ENCODE measurements at regions not wholly inside any gene's neighbourhood (a gene's known extent, or its start where the extent isn't known, plus 50 kb on each side); places are given as distances from the start of the nearest gene placed in this dataset.
A peak's percentile ranks its signal among the peaks of the same experiment; 100 is the strongest.

GRCh38 chr4:156217236-156217635 is 263.6 kb upstream of the CTSO start:
- no peak for DNase-seq

DNA sequence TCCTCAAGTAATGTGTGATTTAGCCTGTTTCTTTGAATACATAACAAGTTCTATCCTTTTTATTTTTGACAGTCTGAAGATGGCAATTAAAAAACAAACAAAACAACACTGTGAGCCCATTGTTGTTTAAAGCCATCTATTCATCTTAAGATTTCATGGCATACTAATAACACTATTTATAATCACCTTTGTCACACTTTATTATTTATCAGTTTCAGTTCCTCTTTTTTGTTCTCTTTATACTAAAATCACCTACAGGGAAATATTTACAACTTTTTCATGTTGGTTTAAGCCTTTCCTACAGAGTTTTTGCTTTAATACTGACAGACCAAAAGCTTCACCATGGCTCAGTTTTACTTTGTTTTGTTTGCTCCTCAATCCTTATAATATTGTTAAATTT is 247.4 kb upstream of the CTSO start:
- DNase-seq: no peak

DNA sequence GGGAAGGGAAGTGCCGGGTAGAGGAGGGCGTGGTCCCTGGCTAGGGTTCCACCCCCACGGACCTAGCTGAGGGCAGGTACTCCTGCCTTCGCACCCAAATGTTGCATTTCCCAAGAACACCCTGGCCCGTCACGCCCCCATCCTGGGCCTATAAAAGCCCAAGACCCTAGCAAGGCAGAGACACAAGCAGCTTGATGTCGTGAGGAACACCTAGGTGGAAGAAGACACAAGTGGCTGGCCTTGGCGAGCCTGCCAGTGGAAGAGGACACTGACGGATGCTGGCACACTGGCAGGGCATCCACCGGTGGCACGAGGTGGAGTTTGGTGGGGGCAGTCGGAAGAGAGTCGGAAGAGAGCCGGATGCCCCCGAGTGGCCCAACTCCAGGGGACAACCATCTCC is 244.8 kb upstream of the CTSO start:
- no peak for DNase-seq

DNA sequence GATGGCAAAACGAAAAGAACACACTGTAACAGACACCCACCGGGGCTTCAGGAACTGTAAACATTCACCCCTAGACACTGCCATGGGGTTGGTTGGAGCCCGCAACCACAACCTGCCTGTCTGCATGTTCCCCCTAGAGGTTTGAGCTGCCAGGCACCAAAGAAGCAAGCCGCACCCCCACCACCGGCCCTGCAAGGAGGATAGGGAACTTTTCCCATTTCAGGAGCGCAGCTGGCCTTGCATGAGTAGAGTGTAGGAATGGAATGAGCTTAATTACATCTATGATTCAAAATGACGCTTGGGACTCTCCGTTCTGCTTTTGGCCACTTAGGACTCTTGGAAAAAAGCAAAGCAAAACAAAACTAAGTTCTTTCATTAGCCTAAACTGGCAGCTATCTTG is 243.6 kb upstream of the CTSO start:
- DNase-seq: no peak

GRCh38 chr4:156196722-156197121 is 243.1 kb upstream of the CTSO start:
- DNase-seq: no peak

GRCh38 chr4:156195914-156196313 is 242.2 kb upstream of the CTSO start:
- DNase-seq: no peak

- no peak for DNase-seq
Measured at GRCh38 chr4:156194896-156195295, 241.2 kb upstream of the CTSO start.

DNA sequence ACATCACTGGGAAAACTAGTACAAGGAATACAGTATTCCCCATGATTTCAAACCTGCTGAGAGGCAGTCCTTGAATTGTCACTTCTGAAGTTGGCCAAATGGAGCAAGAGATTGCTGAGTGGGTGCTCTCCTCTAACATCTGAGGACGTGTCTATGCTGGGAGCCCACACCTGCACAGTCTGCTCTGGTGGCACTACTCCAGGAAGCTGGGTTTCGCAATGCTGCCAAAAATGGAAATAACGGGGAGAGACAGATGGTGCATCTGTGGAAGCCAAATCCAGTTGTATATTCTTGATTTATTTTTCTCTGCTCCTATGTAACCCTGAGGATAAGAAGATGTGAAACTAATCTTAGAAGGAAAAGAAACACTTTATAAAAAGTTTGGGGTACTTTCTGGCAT is 240.1 kb upstream of the CTSO start:
- DNase-seq: no peak

DNA sequence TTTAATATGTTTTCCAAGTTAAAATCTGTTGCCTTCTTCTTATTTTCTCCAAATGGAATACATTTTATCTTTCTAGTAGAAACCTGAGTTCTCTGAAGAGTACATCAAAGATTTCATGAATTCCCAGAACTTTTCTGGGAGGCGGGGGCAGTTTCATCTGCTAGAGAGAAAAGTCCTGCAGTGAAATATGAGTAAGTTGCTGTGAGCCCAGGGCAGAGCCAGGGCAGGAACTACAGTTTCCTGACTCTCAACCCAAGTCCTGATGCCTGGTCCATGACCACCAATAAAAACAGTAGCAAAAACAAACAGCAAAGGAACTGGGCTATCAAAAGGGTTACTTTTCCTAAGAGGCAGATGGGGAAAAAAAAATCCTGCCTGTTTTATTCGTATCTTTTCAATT is 239.4 kb upstream of the CTSO start:
- DNase-seq: no peak

DNA sequence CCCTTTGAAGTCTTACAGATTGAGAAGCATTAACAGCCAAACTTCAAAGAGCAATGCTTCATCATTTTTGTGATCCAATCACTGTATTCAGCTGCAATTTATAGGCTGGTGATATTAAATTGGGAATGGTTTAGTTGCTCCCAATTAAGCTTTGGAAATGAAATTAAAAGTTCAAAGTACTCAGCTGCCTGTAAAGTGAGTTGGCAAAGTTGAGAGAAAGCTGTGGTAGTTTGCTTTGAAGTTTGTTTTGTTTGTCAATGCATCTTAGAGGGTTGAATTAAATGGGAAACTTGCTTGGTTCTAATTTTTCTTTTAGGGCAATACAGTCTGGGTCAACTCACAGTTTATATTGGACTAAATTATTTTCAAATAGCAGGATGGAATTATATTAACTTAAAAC is 238.4 kb upstream of the CTSO start:
- DNase-seq: no peak

DNA sequence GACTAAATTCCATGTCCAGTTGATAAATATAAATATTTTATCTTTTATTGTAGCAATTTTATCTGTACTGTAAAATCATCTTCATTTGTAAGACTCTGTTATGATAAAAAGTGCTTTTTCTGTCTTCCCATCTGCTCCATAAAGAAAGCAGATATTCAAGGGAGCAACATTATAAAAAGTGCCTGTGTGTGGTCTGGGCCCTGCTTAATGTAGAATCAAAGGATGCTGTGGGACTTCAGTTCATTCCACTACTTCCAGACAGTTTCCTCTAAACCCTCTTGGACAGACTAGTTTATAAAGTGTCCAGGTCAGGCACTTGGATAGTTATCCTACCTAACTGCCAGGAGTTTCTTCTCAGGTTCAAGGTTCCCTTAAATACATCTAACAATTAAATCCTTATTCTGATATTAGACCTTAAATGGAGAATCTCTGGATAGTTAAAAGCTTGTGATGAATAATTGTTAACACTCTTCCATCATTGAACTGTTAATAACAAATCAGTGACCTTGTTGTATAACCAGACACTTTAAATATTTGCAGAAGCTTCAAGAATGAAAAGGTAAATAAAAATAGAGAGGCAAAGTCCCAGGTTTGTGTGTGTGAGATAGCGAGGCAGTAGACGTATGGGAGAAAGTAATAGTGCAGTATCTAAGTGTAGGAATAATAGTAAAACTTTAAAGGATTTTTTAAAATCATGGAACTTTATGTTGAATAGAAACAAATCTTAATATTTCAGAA is 237.5 kb upstream of the CTSO start:
- DNase-seq: no peak

GRCh38 chr4:156190615-156191014 is 236.9 kb upstream of the CTSO start:
- DNase-seq: no peak

DNA sequence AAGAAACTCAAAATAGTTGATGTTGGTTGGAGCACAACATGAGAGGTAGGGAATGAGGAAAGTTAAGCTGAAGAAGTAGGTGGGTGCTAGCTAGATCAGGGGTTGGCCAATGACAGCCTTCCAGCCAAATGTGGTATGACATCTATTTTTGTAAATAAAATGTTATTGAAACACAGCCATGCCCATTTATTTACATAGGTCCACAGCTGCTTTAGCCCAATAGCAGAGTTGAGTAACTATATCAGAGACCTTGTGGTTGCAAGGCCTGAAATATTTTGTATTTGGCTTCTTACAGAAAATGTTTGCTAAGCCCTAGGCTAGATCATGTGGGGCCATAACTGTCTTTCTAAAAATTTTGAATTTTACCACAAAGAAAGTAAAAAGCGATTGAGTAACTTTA is 234.9 kb upstream of the CTSO start:
- no peak for DNase-seq

- no peak for DNase-seq
Measured at GRCh38 chr4:156186111-156186510, 232.4 kb upstream of the CTSO start.

DNA sequence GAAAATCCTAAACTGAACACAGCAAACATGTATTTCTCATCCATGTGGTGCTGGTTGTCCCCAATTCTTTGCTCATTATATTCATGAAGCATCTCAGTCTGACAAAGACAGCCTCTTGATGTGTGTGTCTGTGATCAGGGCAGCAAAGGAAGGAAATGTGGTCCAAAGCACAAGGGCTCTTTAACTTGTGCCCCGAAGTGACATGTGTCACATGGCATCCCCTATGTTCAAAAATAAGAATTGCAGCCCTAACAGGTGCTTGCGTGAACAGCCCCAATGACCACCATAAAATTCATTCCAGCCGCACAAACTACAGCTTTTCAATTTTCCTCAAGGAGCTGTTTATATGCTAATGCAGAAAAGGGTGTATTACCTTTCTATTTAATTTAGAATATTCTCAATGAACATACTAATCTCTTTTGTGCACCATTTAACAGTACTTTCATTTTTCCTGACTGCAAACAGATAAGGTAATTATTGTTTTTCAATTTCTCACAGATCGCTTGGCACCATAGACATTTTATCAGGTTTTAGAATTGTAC is 231.9 kb upstream of the CTSO start:
- DNase-seq: no peak

GRCh38 chr4:156182269-156182668 is 228.6 kb upstream of the CTSO start:
- no peak for DNase-seq

GRCh38 chr4:156177941-156178340 is 224.3 kb upstream of the CTSO start:
- no peak for DNase-seq

- no peak for DNase-seq
Measured at GRCh38 chr4:156176896-156177295, 223.2 kb upstream of the CTSO start.

DNA sequence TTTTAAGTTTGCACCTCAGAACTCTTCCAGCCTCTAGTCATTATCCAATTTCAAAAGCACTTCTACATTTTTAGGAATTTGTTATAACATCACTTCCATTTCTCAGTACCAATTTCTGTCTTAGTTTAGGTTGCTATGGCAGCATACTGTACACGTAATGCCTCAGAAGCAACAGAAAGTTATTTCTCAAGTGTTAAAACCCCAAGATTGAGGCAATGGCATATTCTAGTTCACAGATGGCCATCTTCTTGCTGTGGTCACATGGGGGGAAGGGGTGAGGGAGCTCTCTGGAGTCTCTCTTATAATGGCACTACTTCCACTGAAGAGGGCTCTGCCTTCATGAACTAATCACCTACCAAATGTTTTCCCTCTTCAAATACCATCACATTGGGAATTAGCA is 220.3 kb upstream of the CTSO start:
- DNase-seq: no peak

- no peak for DNase-seq
Measured at GRCh38 chr4:156173486-156173885, 219.8 kb upstream of the CTSO start.

GRCh38 chr4:156169861-156170260 is 216.2 kb upstream of the CTSO start:
- no peak for DNase-seq

DNA sequence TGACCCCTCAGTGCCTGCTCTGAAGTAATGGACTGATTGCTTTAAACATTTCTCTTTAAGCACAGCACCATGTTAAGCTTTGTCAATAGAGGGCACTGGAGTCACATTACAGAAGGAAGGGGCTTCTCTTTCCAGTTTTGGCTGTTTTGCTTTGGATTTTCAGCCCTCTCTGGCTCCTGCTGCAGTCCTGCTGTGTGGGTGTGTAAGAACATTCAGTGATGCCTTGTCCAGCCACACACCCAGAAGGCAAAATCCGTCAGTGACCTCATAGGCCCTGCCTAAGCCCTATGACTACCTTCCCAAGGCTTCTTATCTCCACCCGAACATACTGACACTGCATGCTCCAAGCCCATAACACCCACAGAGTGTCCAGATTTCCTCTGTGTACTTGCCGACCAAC is 215.3 kb upstream of the CTSO start:
- DNase-seq: peak in 1 of 2 experiments; percentile 16

- DNase-seq: no peak
Measured at GRCh38 chr4:156168288-156168687, 214.6 kb upstream of the CTSO start.

GRCh38 chr4:156158747-156159146 is 205.1 kb upstream of the CTSO start:
- DNase-seq: no peak

DNA sequence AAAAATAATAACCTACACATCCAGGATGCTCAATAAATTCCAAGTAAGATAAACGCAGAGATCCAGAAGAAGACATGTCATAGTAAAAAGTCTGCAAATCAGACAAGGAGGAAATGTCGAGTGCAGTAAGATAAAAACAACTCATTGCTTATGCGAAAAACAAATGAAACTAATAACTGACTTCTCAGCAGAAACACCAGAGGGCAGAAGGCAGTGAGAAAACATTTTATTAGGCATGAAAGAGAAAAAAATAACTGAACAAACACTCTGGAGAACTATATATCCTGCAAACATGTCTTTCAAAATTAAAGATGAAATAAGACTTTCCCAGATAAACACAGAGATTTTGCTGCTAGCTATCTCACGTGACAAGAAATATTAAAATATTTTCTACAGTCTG is 201.3 kb upstream of the CTSO start:
- DNase-seq: no peak
